ENCODE measurements at regions not wholly inside any gene's neighbourhood (a gene's known extent, or its start where the extent isn't known, plus 50 kb on each side); places are given as distances from the start of the nearest gene placed in this dataset.

GRCh38 chr9:89696780-89697179 lies 92.0 kb downstream of the GADD45G start:
- no peak for TF ChIP-seq CTCF (IDR thresholded peaks at IDR 0.05; ENCODE audit: poor library complexity, severe bottlenecking)
- TF ChIP-seq TAF1 (IDR thresholded peaks at IDR 0.05; ENCODE audit: low read depth) = no peak
- TF ChIP-seq EZH2 (IDR thresholded peaks at IDR 0.05; ENCODE audit: borderline replicate concordance, insufficient read depth, low read length, poor library complexity, severe bottlenecking) = no peak
- TF ChIP-seq REST (IDR thresholded peaks at IDR 0.05; ENCODE audit: borderline replicate concordance) = no peak
- no peak for TF ChIP-seq MXI1 (conservative IDR thresholded peaks at IDR 0.05; ENCODE audit: poor library complexity, severe bottlenecking)
